ENCODE measurements at regions not wholly inside any gene's neighbourhood (a gene's known extent, or its start where the extent isn't known, plus 50 kb on each side); places are given as distances from the start of the nearest gene placed in this dataset.
A peak's percentile ranks its signal among the peaks of the same experiment; 100 is the strongest.

DNA sequence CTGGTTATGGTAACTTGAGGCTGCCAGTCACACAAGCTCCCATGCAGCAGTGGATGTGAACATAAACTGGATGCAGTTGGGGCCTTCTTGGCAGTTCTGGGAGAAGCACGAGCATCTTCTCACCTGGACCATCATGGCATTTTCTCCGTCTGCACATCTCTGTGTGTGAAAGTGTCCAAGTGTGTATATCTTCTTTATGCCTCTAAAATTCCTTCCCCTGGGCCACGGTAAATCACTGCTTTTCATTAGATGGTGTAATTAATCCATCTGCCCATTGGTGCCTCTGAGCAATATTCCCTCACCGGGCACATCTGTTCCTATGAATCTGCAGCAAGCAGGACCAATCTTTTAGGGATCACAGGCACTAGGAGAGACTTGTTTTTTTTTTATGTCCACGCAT, 138.0 kb downstream of the MAP3K7 start:
- TF ChIP-seq, protein P1, sequence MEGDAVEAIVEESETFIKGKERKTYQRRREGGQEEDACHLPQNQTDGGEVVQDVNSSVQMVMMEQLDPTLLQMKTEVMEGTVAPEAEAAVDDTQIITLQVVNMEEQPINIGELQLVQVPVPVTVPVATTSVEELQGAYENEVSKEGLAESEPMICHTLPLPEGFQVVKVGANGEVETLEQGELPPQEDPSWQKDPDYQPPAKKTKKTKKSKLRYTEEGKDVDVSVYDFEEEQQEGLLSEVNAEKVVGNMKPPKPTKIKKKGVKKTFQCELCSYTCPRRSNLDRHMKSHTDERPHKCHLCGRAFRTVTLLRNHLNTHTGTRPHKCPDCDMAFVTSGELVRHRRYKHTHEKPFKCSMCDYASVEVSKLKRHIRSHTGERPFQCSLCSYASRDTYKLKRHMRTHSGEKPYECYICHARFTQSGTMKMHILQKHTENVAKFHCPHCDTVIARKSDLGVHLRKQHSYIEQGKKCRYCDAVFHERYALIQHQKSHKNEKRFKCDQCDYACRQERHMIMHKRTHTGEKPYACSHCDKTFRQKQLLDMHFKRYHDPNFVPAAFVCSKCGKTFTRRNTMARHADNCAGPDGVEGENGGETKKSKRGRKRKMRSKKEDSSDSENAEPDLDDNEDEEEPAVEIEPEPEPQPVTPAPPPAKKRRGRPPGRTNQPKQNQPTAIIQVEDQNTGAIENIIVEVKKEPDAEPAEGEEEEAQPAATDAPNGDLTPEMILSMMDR (conservative IDR thresholded peaks at IDR 0.05; ENCODE audit: low read depth, low read length): no peak

DNA sequence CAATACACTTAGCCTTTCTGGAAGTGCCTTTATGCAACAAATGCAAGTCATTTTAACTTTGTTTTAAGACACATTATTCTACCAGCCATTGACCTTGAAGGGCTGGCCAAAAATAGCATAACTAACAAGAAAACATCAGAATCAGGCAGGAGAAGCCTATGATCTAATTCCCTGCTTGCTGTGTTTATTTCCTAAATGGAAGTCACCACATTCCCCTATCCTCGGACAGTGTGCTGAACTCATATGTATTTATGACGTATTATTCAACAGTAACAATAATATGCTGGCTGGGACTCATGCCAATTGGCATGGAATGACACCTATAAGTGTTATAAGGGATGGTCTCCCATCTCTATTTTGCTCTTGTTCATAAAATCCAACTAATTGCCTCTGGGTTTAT, 140.7 kb downstream of the MAP3K7 start:
- H2AFZ ChIP-seq (ENCODE audit: low read depth): no peak overlapping the region
- no peak overlapping the region for H3K9ac ChIP-seq
- H3K4me1 ChIP-seq (ENCODE audit: low read depth, poor library complexity, severe bottlenecking): peaks cover 35% of the 10 kb centered on the region
- TF ChIP-seq, protein P1 (conservative IDR thresholded peaks at IDR 0.05; ENCODE audit: low read depth, low read length): no peak
- no peaks in the 10 kb centered on the region for H3K27me3 ChIP-seq (ENCODE audit: insufficient read depth, low read depth)
- no peak overlapping the region for H3K4me3 ChIP-seq (IDR thresholded peaks at IDR 0.05; ENCODE audit: insufficient read depth, low read depth, low read length)
- no peaks in the 10 kb centered on the region for H3K36me3 ChIP-seq (ENCODE audit: insufficient read depth)
- no peak overlapping the region for H3K27ac ChIP-seq
- H3K4me2 ChIP-seq: no peak overlapping the region
- H3K79me2 ChIP-seq (ENCODE audit: insufficient read depth, low read depth): no peaks in the 10 kb centered on the region
- H4K20me1 ChIP-seq (ENCODE audit: insufficient read depth): no peaks in the 10 kb centered on the region

More for the DNA sequence above, 138.0 kb downstream of the MAP3K7 start:
- H4K20me1 ChIP-seq (ENCODE audit: insufficient read depth): no peaks in the 10 kb centered on the region
- H3K27ac ChIP-seq: no peak overlapping the region
- no peak overlapping the region for H3K9ac ChIP-seq
- H3K4me1 ChIP-seq (ENCODE audit: low read depth, poor library complexity, severe bottlenecking): peaks cover 35% of the 10 kb centered on the region
- H3K27me3 ChIP-seq (ENCODE audit: insufficient read depth, low read depth): no peaks in the 10 kb centered on the region
- H3K79me2 ChIP-seq (ENCODE audit: insufficient read depth, low read depth): no peaks in the 10 kb centered on the region
- H3K4me2 ChIP-seq: no peak overlapping the region
- no peak overlapping the region for H2AFZ ChIP-seq (ENCODE audit: low read depth)
- H3K4me3 ChIP-seq (IDR thresholded peaks at IDR 0.05; ENCODE audit: insufficient read depth, low read depth, low read length): no peak overlapping the region
- no peaks in the 10 kb centered on the region for H3K36me3 ChIP-seq (ENCODE audit: insufficient read depth)

DNA sequence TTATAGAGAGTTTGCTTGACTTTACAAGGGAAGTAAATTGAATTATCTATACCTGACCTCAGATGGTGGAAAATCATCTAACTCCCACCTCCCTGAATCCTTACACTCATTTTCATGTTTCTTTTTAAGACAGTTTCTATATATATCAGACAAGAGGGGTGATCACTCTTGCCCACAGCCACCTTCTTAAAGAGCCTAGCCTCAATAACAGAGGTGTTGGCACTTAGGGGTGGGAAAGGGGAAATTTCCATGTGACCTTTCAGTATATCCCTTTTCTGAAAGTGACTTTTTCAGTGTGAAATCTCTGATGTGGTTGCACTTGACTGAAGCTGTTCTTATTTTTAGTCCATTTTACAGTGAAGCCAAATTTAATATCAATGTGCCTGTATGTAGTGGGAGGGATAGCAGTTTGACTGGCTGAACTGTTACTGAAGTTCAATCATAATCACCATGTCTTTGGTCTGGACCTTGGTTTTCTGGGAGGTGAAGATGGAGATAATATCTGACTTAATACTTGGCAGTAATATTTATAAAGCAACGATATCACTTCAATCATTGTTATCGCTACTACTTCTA, 141.3 kb downstream of the MAP3K7 start:
- Histone ChIP-seq H2AFZ (ENCODE audit: low read depth) (no peak overlapping the region), H3K27ac (no peak overlapping the region)

DNA sequence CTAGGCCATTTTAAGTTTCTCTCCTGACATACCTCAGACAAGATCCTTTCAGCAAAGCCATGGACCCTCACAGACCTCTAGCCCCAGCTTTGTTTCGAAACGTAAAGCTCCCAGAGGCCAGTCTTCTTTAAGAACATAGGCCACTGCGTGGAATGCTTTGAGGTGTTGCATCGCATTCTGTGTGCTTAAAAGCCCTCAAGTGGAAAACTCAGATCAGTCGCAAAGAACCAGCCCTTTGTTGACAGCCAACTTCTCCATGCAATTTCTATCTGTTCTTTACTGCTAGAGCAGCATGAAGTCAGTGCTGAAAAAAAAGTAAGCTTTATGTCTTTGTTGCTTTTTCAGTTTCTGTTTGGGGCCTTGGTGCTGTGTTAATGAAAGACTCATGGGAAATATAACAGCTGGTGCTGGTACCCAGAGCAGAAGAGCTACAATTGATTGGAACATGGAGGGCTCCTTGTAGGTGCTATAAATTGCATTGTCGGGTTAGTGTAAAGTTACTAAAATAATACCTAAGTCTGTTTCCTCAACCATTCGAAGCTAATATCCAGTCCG, 142.6 kb downstream of the MAP3K7 start:
- Histone ChIP-seq H2AFZ (ENCODE audit: low read depth) (no peak overlapping the region), H3K9ac (no peak overlapping the region), H4K20me1 (ENCODE audit: insufficient read depth) (no peaks in the 10 kb centered on the region), H3K4me3 (IDR thresholded peaks at IDR 0.05; ENCODE audit: insufficient read depth, low read depth, low read length) (no peak overlapping the region), H3K27ac (no peak overlapping the region), H3K36me3 (ENCODE audit: insufficient read depth) (no peaks in the 10 kb centered on the region), H3K4me1 (ENCODE audit: low read depth, poor library complexity, severe bottlenecking) (peaks cover 26% of the 10 kb centered on the region), H3K79me2 (ENCODE audit: insufficient read depth, low read depth) (no peaks in the 10 kb centered on the region), H3K4me2 (peak overlapping the region; percentile 21; the same call in 1 of the 2 replicates), H3K27me3 (ENCODE audit: insufficient read depth, low read depth) (no peaks in the 10 kb centered on the region)
- TF ChIP-seq, protein P1 (conservative IDR thresholded peaks at IDR 0.05; ENCODE audit: low read depth, low read length): no peak

More for the DNA sequence above, 141.3 kb downstream of the MAP3K7 start:
- H3K36me3 ChIP-seq (ENCODE audit: insufficient read depth): no peaks in the 10 kb centered on the region
- no peaks in the 10 kb centered on the region for H4K20me1 ChIP-seq (ENCODE audit: insufficient read depth)
- no peaks in the 10 kb centered on the region for H3K27me3 ChIP-seq (ENCODE audit: insufficient read depth, low read depth)
- no peak overlapping the region; the same call in 1 of the 2 replicates for H3K4me2 ChIP-seq
- peaks cover 32% of the 10 kb centered on the region for H3K4me1 ChIP-seq (ENCODE audit: low read depth, poor library complexity, severe bottlenecking)
- no peaks in the 10 kb centered on the region for H3K79me2 ChIP-seq (ENCODE audit: insufficient read depth, low read depth)
- TF ChIP-seq, protein P1 (conservative IDR thresholded peaks at IDR 0.05; ENCODE audit: low read depth, low read length): no peak
- H3K9ac ChIP-seq: no peak overlapping the region
- H3K4me3 ChIP-seq (IDR thresholded peaks at IDR 0.05; ENCODE audit: insufficient read depth, low read depth, low read length): no peak overlapping the region
